ENCODE measurements at regions not wholly inside any gene's neighbourhood (a gene's known extent, or its start where the extent isn't known, plus 50 kb on each side); places are given as distances from the start of the nearest gene placed in this dataset.

GRCh38 chr16:80318107-80318506 is 222.7 kb upstream of the DYNLRB2 start:
- Mint-ChIP-seq H3K36me3 (ENCODE audit: low read depth) (no peaks in the 10 kb centered on the region), H3K27me3 (ENCODE audit: insufficient read depth) (peaks cover 10% of the 10 kb centered on the region), H3K9me3 (no peaks in the 10 kb centered on the region), H3K27ac (no peak overlapping the region), H3K4me1 (peaks cover 3% of the 10 kb centered on the region), H3K4me3 (no peak overlapping the region)
- no peak overlapping the region for H3K4me3 ChIP-seq (ENCODE audit: low read length)
- H3K4me1 ChIP-seq (ENCODE audit: control insufficient read depth, insufficient read depth, low read length) = peaks cover under 1% of the 10 kb centered on the region
- no peaks in the 10 kb centered on the region for H3K36me3 ChIP-seq (ENCODE audit: control insufficient read depth, insufficient read depth, low read length)
- TF ChIP-seq CTCF (conservative IDR thresholded peaks at IDR 0.05) = no peak
- H3K9me3 ChIP-seq (ENCODE audit: control insufficient read depth, low read length) = no peaks in the 10 kb centered on the region
- peaks cover 4% of the 10 kb centered on the region for H3K27me3 ChIP-seq (ENCODE audit: control insufficient read depth, insufficient read depth, low read length, poor library complexity, severe bottlenecking)
- DNase-seq = no peak
- H3K27ac ChIP-seq (ENCODE audit: low read depth, low read length) = no peak overlapping the region
- 88% methylated on average over 1 of the region's 1 CpG; no CpG with 5 or more reads in 1 of the 2 experiments for WGBS, 2 experiments (ENCODE audit: insufficient coverage in 1 of 2, insufficient read length in 1 of 2)
- no peak overlapping the region for H3K9ac ChIP-seq (ENCODE audit: extremely low read depth, low read length, poor library complexity, severe bottlenecking)

- Histone ChIP-seq H3K4me3 (ENCODE audit: low read length) (no peak overlapping the region), H3K36me3 (ENCODE audit: control insufficient read depth, insufficient read depth, low read length) (no peaks in the 10 kb centered on the region), H3K9me3 (ENCODE audit: control insufficient read depth, low read length) (no peaks in the 10 kb centered on the region), H3K27me3 (ENCODE audit: control insufficient read depth, insufficient read depth, low read length, poor library complexity, severe bottlenecking) (peaks cover 9% of the 10 kb centered on the region), H3K4me1 (ENCODE audit: control insufficient read depth, insufficient read depth, low read length) (no peaks in the 10 kb centered on the region), H3K27ac (ENCODE audit: low read depth, low read length) (no peak overlapping the region), H3K9ac (ENCODE audit: extremely low read depth, low read length, poor library complexity, severe bottlenecking) (no peak overlapping the region)
- peak; percentile 84 for TF ChIP-seq CTCF (conservative IDR thresholded peaks at IDR 0.05)
- Mint-ChIP-seq H3K9me3 (no peaks in the 10 kb centered on the region), H3K36me3 (ENCODE audit: low read depth) (no peaks in the 10 kb centered on the region), H3K27me3 (ENCODE audit: insufficient read depth) (peaks cover 15% of the 10 kb centered on the region), H3K4me1 (peaks cover 2% of the 10 kb centered on the region), H3K4me3 (no peak overlapping the region), H3K27ac (no peak overlapping the region)
- DNase-seq = peak; percentile 88
- WGBS, 2 experiments (ENCODE audit: insufficient coverage in 1 of 2, insufficient read length in 1 of 2) = 85 to 90% methylated on average over 5 to 8 of the region's 8 CpGs
These were observed 223.2 kb upstream of the DYNLRB2 start for GRCh38 chr16:80317599-80318037.

GRCh38 chr16:80317116-80317515 is 223.7 kb upstream of the DYNLRB2 start:
- Mint-ChIP-seq H3K4me1 (peaks cover 2% of the 10 kb centered on the region), H3K27me3 (ENCODE audit: insufficient read depth) (peaks cover 15% of the 10 kb centered on the region), H3K4me3 (no peak overlapping the region), H3K9me3 (no peaks in the 10 kb centered on the region), H3K36me3 (ENCODE audit: low read depth) (no peaks in the 10 kb centered on the region), H3K27ac (no peak overlapping the region)
- H3K9ac ChIP-seq (ENCODE audit: extremely low read depth, low read length, poor library complexity, severe bottlenecking) = no peak overlapping the region
- no peak overlapping the region for H3K4me3 ChIP-seq (ENCODE audit: low read length)
- WGBS, 2 experiments (ENCODE audit: insufficient coverage in 1 of 2, insufficient read length in 1 of 2) = 91 to 98% methylated on average over 5 to 10 of the region's 10 CpGs
- DNase-seq = no peak
- TF ChIP-seq CTCF (conservative IDR thresholded peaks at IDR 0.05) = no peak
- no peaks in the 10 kb centered on the region for H3K36me3 ChIP-seq (ENCODE audit: control insufficient read depth, insufficient read depth, low read length)
- H3K27ac ChIP-seq (ENCODE audit: low read depth, low read length) = no peak overlapping the region
- no peaks in the 10 kb centered on the region for H3K4me1 ChIP-seq (ENCODE audit: control insufficient read depth, insufficient read depth, low read length)
- peaks cover 10% of the 10 kb centered on the region for H3K27me3 ChIP-seq (ENCODE audit: control insufficient read depth, insufficient read depth, low read length, poor library complexity, severe bottlenecking)
- H3K9me3 ChIP-seq (ENCODE audit: control insufficient read depth, low read length) = no peaks in the 10 kb centered on the region
